ENCODE measurements at regions not wholly inside any gene's neighbourhood (a gene's known extent, or its start where the extent isn't known, plus 50 kb on each side); places are given as distances from the start of the nearest gene placed in this dataset.
"Not testable (repeated sequence)": the region's sequence is repeated elsewhere in the genome, so short reads cannot be mapped to it uniquely, and the experiment has no call there.

GRCh38 chr5:44970963-44971362, 162.2 kb downstream of the MRPS30 start:
- TF ChIP-seq, protein P1, sequence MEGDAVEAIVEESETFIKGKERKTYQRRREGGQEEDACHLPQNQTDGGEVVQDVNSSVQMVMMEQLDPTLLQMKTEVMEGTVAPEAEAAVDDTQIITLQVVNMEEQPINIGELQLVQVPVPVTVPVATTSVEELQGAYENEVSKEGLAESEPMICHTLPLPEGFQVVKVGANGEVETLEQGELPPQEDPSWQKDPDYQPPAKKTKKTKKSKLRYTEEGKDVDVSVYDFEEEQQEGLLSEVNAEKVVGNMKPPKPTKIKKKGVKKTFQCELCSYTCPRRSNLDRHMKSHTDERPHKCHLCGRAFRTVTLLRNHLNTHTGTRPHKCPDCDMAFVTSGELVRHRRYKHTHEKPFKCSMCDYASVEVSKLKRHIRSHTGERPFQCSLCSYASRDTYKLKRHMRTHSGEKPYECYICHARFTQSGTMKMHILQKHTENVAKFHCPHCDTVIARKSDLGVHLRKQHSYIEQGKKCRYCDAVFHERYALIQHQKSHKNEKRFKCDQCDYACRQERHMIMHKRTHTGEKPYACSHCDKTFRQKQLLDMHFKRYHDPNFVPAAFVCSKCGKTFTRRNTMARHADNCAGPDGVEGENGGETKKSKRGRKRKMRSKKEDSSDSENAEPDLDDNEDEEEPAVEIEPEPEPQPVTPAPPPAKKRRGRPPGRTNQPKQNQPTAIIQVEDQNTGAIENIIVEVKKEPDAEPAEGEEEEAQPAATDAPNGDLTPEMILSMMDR (conservative IDR thresholded peaks at IDR 0.05), result not testable (repeated sequence)
- not testable (repeated sequence) for TF ChIP-seq ZFX (IDR thresholded peaks at IDR 0.05)

Measured in C4-2B (cell line).